OCI-LY7 (cell line): ENCODE measurements at regions not wholly inside any gene's neighbourhood (a gene's known extent, or its start where the extent isn't known, plus 50 kb on each side); places are given as distances from the start of the nearest gene placed in this dataset.

ENCODE experiments used
- BruUV-seq: library from RNA; stranded (reverse); fragments of 400-500 nt; replicated peaks from 2 replicates; lab custom pipeline; 2021; lab: Mats Ljungman, UMichigan
- CTCF ChIA-PET: fragments of 300-600 bp; sonication (Branson Sonifier 250); formaldehyde crosslinking; loops from one replicate; lab custom pipeline; 2022; ENCODE audit warnings: antibody characterized with exemption; ENCODE audit not compliant: unreplicated experiment; lab: Charles Lee
- POLR2A ChIA-PET: fragments of 300-600 bp; sonication (Branson Sonifier 250); formaldehyde crosslinking; loops from one replicate; lab custom pipeline; 2022; ENCODE audit warnings: antibody characterized with exemption; lab: Charles Lee
- DNase-seq: peaks from one replicate; pipeline ENCODE4 v3.0.0-alpha.2; 2015; ENCODE audit warnings: low spot score
- H2AFZ ChIP-seq: fragments of 200-600 bp; sonication (generic), shearing (Covaris generic); 2 replicates; pipeline ENCODE4 v1.6.1; 2014; ENCODE audit warnings: mild to moderate bottlenecking, antibody characterized with exemption, low read length, moderate library complexity
- H3K27ac ChIP-seq: fragments of 200-600 bp; sonication (generic); 2 replicates; pipeline ENCODE4 v1.5.1; 2014; ENCODE audit warnings: mixed run types, low read depth, mild to moderate bottlenecking, moderate library complexity, low read length, inconsistent platforms; ENCODE audit not compliant: poor library complexity, severe bottlenecking
- H3K36me3 ChIP-seq: fragments of 200-600 bp; sonication (generic); 2 replicates; pipeline ENCODE4 v1.6.1; 2014; ENCODE audit warnings: mild to moderate bottlenecking, antibody characterized with exemption, low read length, moderate library complexity, mixed read lengths; ENCODE audit not compliant: insufficient read depth
- H3K4me1 ChIP-seq: fragments of 200-600 bp; sonication (generic); 2 replicates; pipeline ENCODE4 v1.5.1; 2014; ENCODE audit warnings: mild to moderate bottlenecking, low read length; ENCODE audit not compliant: insufficient read depth, poor library complexity, severe bottlenecking
- H3K4me2 ChIP-seq: fragments of 200-600 bp; sonication (generic); 2 replicates; pipeline ENCODE4 v1.6.1; 2014; ENCODE audit warnings: mild to moderate bottlenecking, low read length
- H3K4me3 ChIP-seq: fragments of 200-600 bp; sonication (generic); 2 replicates; pipeline ENCODE4 v1.5.1; 2014; ENCODE audit warnings: mild to moderate bottlenecking, low read depth, low read length; ENCODE audit not compliant: poor library complexity, severe bottlenecking
- H3K79me2 ChIP-seq: fragments of 200-600 bp; sonication (generic); 2 replicates; pipeline ENCODE4 v1.6.1; 2016; ENCODE audit warnings: low read depth, mild to moderate bottlenecking, low read length, moderate library complexity, mixed read lengths; ENCODE audit not compliant: insufficient read depth
- H3K9me2 ChIP-seq: fragments of 200-600 bp; sonication (generic); 2 replicates; pipeline ENCODE4 v1.6.1; 2016; ENCODE audit warnings: mild to moderate bottlenecking, low read length, mixed read lengths; ENCODE audit not compliant: insufficient read depth
- H3K9me3 ChIP-seq: fragments of 200-600 bp; sonication (generic); 2 replicates; pipeline ENCODE4 v1.6.1; 2014; ENCODE audit warnings: mild to moderate bottlenecking, mixed run types, low read length, mixed read lengths
- H4K20me1 ChIP-seq: fragments of 200-600 bp; sonication (generic); 2 replicates; pipeline ENCODE4 v1.6.1; 2014; ENCODE audit warnings: mild to moderate bottlenecking, antibody characterized with exemption, low read length, moderate library complexity, mixed read lengths; ENCODE audit not compliant: insufficient read depth
- CTCF ChIP-seq: fragments of 200-600 bp; sonication (generic); conservative IDR thresholded peaks from 2 replicates; pipeline ENCODE4 v1.5.1; 2014; ENCODE audit warnings: mild to moderate bottlenecking, antibody characterized with exemption, low read length, moderate library complexity, mixed read lengths
- EZH2phosphoT487 ChIP-seq: fragments of 200-600 bp; sonication (generic); IDR thresholded peaks from 2 replicates; pipeline ENCODE4 v1.6.1; 2018; ENCODE audit warnings: low read depth, borderline replicate concordance, mild to moderate bottlenecking, mixed run types, antibody characterized with exemption, low read length, moderate library complexity, mixed read lengths
- intact Hi-C: fragments of 100-400 bp; cut with micrococcal nuclease; formaldehyde crosslinking; loops from one replicate; pipeline ENCODE4 v1.10.0; 2022; ENCODE audit not compliant: unreplicated experiment

GRCh38 chr5:159385536-159385935 lies 55.2 kb upstream of the IL12B start:
- CTCF ChIA-PET: no interaction called here

DNA sequence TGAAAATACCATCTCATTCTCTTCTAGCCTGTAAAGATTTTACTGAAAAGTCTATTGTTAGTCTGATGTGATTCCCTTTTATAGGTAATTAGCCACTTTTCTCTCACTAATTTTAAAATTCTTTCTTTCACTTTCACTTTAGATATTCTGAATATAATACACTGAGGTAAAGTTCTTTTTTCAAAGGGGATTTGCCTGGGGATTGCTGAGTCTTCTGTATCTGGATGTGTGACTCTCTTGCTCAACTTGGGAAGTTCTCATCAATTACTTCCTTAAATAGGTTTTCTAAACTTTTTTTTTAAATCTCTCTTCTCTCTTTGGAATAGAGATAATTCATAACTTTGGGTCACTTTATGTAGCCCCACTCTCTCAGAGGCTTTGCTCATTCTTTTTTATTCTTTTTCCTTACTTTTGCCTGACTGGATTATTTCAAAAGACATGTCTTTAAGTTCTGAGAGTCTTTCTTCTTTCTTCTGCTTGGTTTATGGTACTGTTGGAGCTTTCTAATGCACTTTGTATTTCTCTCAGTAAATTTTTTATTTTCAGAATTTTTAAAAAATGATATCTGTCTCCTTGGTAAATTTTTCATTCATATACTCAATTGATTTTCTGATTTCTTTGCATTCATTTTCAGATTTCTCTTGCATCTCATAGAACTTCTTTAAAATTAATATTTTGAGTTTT lies 55.9 kb upstream of the IL12B start:
- ChIA-PET POLR2A (interaction anchor here (0.6 kb wide), 2 partner anchors 164 to 169 kb away, joined by 3 read pairs; no protein-coding TSS in a partner anchor), CTCF (no interaction called here)
- no peaks in the 10 kb centered on the region for H3K36me3 ChIP-seq
- no peak overlapping the region for H3K4me2 ChIP-seq
- H3K4me1 ChIP-seq: no peaks in the 10 kb centered on the region
- H3K4me3 ChIP-seq: no peak overlapping the region
- peak; percentile 11 for DNase-seq
- H3K9me2 ChIP-seq: no peaks in the 10 kb centered on the region
- no peak for TF ChIP-seq CTCF
- H4K20me1 ChIP-seq: no peaks in the 10 kb centered on the region
- no peak overlapping the region for H3K27ac ChIP-seq
- BruUV-seq: no TSS peak
- intact Hi-C loops: no loop called here
- H3K9me3 ChIP-seq: peaks cover 21% of the 10 kb centered on the region
- no peaks in the 10 kb centered on the region for H3K79me2 ChIP-seq
- no peak overlapping the region for H2AFZ ChIP-seq

More at GRCh38 chr5:159385536-159385935, 55.2 kb upstream of the IL12B start:
- H3K4me2 ChIP-seq: no peak overlapping the region
- H2AFZ ChIP-seq: no peak overlapping the region
- intact Hi-C loops: no loop called here
- peaks cover 21% of the 10 kb centered on the region for H3K9me3 ChIP-seq
- H3K4me3 ChIP-seq: no peak overlapping the region
- H3K4me1 ChIP-seq: no peaks in the 10 kb centered on the region
- no peak for TF ChIP-seq EZH2phosphoT487
- no peak for TF ChIP-seq CTCF
- no peaks in the 10 kb centered on the region for H3K36me3 ChIP-seq
- no peak for DNase-seq
- H4K20me1 ChIP-seq: no peaks in the 10 kb centered on the region
- no peaks in the 10 kb centered on the region for H3K9me2 ChIP-seq
- no TSS peak for BruUV-seq
- POLR2A ChIA-PET: interaction anchor here (0.6 kb wide), 3 partner anchors 165 to 1335 kb away, joined by 3 read pairs; no protein-coding TSS in a partner anchor
- no peak overlapping the region for H3K27ac ChIP-seq
- no peaks in the 10 kb centered on the region for H3K79me2 ChIP-seq

GRCh38 chr5:159392871-159393270 lies 62.6 kb upstream of the IL12B start:
- ChIA-PET POLR2A (interaction anchor here (0.9 kb wide), 1 partner anchor 570 kb away, joined by 3 read pairs; no protein-coding TSS in a partner anchor), CTCF (no interaction called here)
- no peak for TF ChIP-seq EZH2phosphoT487
- no peak for TF ChIP-seq CTCF
- Histone ChIP-seq H3K4me2 (no peak overlapping the region), H3K4me1 (no peaks in the 10 kb centered on the region), H4K20me1 (no peaks in the 10 kb centered on the region), H3K36me3 (no peaks in the 10 kb centered on the region), H3K79me2 (no peaks in the 10 kb centered on the region), H3K4me3 (no peak overlapping the region), H3K9me3 (no peaks in the 10 kb centered on the region), H3K27ac (no peak overlapping the region), H3K9me2 (no peaks in the 10 kb centered on the region), H2AFZ (no peak overlapping the region)
- no peak for DNase-seq
- intact Hi-C loops: no loop called here
- no TSS peak for BruUV-seq
